ENCODE measurements at regions not wholly inside any gene's neighbourhood (a gene's known extent, or its start where the extent isn't known, plus 50 kb on each side); places are given as distances from the start of the nearest gene placed in this dataset.
"Not testable (repeated sequence)": the region's sequence is repeated elsewhere in the genome, so short reads cannot be mapped to it uniquely, and the experiment has no call there.

DNA sequence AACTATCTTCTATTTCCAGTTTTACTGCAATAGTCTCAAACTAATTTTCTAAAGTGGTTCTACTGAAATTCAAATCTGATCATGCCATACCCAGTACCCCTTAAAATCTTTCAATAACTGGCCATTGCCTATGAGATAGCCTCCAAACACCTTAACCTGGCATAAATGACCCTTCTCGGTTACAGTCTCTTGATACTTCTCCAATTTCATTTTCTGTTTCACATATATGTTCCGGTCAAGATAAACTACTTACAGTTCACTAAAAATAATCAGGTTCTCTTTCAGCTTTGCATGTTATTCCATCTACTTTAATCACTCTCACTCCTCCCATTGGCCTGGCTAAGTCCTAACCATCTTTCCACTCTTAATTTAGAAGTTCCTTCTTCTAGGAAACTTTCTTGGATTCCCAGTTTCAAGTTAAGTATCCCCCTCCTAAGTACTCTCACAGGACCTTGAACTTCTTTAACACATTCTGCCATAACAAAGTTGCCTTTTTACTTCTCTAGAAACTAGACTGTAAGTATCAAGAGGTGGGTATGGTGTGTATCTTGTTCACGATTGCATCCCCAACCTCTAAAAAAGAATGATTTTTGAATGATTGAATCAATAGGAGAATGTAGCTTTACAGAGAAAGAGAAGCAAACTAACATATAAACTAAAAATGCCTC, 110.2 kb upstream of the RBBP8 start:
- H3K27ac Mint-ChIP-seq, result no peak overlapping the region
- no peak overlapping the region for H3K4me3 Mint-ChIP-seq
- H3K4me1 Mint-ChIP-seq (ENCODE audit: low read depth in 2 of 2), result no peaks in the 10 kb centered on the region
- peaks cover 3% of the 10 kb centered on the region for H3K36me3 Mint-ChIP-seq
- peaks cover 6 to 11% of the 10 kb centered on the region in 2 donors for H3K27me3 Mint-ChIP-seq
- no peak for ATAC-seq
- H3K9me3 Mint-ChIP-seq, result no peaks in the 10 kb centered on the region
- no peak for DNase-seq (ENCODE audit: low spot score)

DNA sequence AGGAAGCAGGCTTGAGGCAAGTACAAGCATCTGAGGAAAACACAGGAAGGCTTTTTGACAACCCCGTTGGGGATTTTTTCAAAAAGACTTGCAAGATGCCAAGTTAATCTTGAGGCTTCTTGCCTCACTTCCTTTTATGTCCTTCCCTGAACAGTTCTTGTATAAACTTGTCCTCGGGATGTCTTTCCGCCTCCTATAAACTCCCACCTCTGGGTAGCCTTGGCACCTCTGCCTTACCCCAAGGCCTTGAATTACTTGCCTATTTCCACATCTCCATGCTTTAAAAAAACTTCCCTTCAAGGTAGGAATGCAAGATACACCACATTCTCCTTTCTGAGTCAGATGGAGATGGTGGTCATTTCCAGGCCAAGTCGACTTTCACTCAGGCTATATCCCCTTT, 106.4 kb upstream of the RBBP8 start:
- H3K27me3 Mint-ChIP-seq, result peaks cover 17 to 34% of the 10 kb centered on the region in 2 donors
- H3K4me1 Mint-ChIP-seq (ENCODE audit: low read depth in 2 of 2), result peaks cover 0 to 5% of the 10 kb centered on the region in 2 donors
- no peak overlapping the region for H3K27ac Mint-ChIP-seq
- ATAC-seq, result no peak
- H3K9me3 Mint-ChIP-seq, result no peaks in the 10 kb centered on the region
- H3K4me3 Mint-ChIP-seq, result no peak overlapping the region
- peaks cover 4% of the 10 kb centered on the region for H3K36me3 Mint-ChIP-seq
- no peak for DNase-seq (ENCODE audit: low spot score)

DNA sequence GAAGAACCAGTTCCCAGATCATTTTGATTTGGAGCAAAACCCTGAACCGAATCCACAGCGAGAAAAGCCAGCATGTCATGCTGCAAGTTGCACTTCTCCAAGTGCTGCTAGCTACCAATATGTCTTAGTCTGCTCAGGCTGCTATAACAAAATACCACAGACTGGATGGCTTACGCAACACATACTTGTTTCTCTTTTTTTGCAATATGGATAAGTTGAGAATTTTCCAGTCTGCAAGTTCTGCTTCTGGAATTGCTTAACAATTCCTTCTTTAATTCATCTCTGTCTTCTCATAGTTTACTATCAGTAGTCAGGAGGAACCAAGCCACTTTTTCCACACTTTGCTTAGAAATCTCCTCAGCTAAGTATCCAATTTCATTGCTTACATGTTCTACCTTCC, 105.9 kb upstream of the RBBP8 start:
- H3K9me3 Mint-ChIP-seq, result no peaks in the 10 kb centered on the region

DNA sequence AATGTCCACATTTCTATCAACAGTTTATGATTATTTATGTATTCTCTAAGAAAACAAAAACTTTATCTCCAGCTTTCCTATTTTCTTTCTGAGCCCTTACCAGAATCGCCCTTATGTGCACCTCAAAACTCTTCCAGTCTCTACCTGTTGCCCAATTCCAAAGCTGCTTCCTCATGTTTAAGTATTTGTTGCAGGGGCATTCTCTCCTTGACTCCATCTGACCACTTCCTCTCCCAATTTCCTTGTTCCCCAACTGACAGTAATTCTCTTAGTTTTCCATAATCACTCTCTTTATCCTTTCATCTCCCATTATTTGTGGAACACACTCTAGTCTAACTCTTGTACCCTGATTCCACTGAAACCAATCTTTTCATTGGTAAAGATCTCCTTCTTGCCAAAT, 105.4 kb upstream of the RBBP8 start:
- Mint-ChIP-seq H3K4me1 (ENCODE audit: low read depth in 2 of 2) (peaks cover 0 to 5% of the 10 kb centered on the region in 2 donors), H3K36me3 (peaks cover 4% of the 10 kb centered on the region), H3K27ac (no peak overlapping the region), H3K27me3 (peaks cover 21 to 44% of the 10 kb centered on the region in 2 donors), H3K9me3 (no peaks in the 10 kb centered on the region), H3K4me3 (no peak overlapping the region)
- ATAC-seq (no peak), DNase-seq (ENCODE audit: low spot score) (no peak)

More for the DNA sequence above, 105.9 kb upstream of the RBBP8 start:
- DNase-seq (ENCODE audit: low spot score) (no peak), ATAC-seq (no peak)
- H3K36me3 Mint-ChIP-seq, result peaks cover 4% of the 10 kb centered on the region
- H3K4me3 Mint-ChIP-seq, result no peak overlapping the region
- H3K27me3 Mint-ChIP-seq, result peaks cover 18 to 39% of the 10 kb centered on the region in 2 donors
- peaks cover 0 to 5% of the 10 kb centered on the region in 2 donors for H3K4me1 Mint-ChIP-seq (ENCODE audit: low read depth in 2 of 2)
- no peak overlapping the region for H3K27ac Mint-ChIP-seq

DNA sequence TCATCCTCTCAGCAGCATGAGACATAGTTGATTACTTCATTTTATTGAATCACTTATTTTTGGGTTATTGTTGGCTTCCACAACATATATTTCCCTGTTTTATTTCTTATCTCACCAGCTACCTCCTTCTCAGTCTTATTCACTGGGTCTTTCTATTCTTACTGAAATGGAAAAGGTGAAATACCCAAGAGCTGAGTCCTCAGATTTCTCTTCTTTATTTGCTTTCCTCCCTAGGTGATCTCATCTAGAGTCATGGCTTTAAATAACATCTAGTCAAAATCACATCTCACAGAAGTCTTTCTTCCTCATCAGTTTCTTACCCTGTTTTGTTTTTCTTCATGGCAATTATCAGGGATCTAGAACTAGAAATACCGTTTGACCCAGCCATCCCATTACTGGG, 105.0 kb upstream of the RBBP8 start:
- Mint-ChIP-seq H3K27me3 (peaks cover 21 to 49% of the 10 kb centered on the region in 2 donors), H3K4me1 (ENCODE audit: low read depth in 2 of 2) (peaks cover 0 to 5% of the 10 kb centered on the region in 2 donors), H3K4me3 (no peak overlapping the region), H3K27ac (no peak overlapping the region), H3K36me3 (peaks cover 4% of the 10 kb centered on the region), H3K9me3 (no peaks in the 10 kb centered on the region)
- ATAC-seq (no peak), DNase-seq (ENCODE audit: low spot score) (no peak)

DNA sequence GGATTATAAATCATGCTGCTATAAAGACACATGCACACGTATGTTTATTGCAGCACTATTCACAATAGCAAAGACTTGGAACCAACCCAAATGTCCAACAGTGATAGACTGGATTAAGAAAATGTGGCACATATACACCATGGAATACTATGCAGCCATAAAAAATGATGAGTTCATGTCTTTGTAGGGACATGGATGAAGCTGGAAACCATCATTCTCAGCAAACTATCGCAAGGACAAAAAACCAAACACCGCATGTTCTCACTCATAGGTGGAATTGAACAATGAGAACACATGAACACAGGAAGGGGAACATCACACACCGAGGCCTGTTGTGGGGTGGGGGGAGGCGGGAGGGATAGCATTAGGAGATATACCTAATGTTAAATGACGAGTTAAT, 104.5 kb upstream of the RBBP8 start:
- H3K4me1 Mint-ChIP-seq (ENCODE audit: low read depth in 2 of 2); H3K4me3 Mint-ChIP-seq; H3K27ac Mint-ChIP-seq; H3K9me3 Mint-ChIP-seq; ATAC-seq; H3K36me3 Mint-ChIP-seq; DNase-seq (ENCODE audit: low spot score): not testable (repeated sequence)
- H3K27me3 Mint-ChIP-seq, result peaks cover 21 to 53% of the 10 kb centered on the region in 2 donors

DNA sequence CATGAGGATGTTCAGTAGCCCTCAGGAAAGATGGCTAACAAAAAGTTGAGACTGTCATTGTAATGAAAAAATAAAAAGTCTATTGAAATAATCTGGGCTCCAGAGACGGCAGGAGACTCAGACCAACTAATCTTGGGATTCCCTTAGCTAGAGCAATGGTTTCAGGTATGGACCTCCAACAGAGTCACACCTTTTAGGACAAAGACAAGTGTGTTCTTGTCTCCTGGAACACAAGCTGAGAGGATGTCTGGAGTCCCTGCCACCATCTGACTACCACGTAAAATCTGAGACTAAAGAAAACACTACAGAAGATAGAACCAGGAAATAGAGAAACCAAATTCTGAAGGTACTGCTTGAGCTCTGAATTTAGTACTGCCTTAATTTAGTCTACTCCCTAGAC, 103.3 kb upstream of the RBBP8 start:
- Mint-ChIP-seq H3K36me3 (peaks cover 4% of the 10 kb centered on the region), H3K27me3 (peaks cover 24 to 64% of the 10 kb centered on the region in 2 donors), H3K27ac (no peak overlapping the region), H3K4me3 (no peak overlapping the region), H3K4me1 (ENCODE audit: low read depth in 2 of 2) (peaks cover 0 to 5% of the 10 kb centered on the region in 2 donors), H3K9me3 (no peaks in the 10 kb centered on the region)
- ATAC-seq, result no peak
- DNase-seq (ENCODE audit: low spot score), result no peak

DNA sequence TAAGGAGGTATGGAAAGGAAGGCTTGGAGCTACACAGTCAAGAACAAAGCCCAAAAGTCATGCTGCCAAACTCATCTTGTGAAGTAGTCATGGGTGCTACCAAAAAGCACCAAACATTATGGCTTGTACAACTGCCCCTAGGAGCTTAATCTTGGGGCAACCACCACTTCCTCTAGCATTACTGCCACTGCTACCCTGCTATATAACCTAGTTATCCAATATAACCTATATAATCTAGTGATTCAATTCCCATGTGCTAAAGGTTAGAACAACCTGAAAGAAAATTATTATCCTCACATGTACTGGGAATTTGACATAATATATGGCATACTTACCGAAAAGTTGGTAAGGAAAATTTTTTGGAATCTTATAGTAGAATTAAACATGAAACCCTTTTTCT, 102.6 kb upstream of the RBBP8 start:
- H3K27ac Mint-ChIP-seq, result no peak overlapping the region
- H3K9me3 Mint-ChIP-seq, result no peaks in the 10 kb centered on the region
- H3K36me3 Mint-ChIP-seq, result peaks cover 4% of the 10 kb centered on the region
- H3K4me3 Mint-ChIP-seq, result no peak overlapping the region
- ATAC-seq (no peak), DNase-seq (ENCODE audit: low spot score) (no peak)
- peaks cover 25 to 67% of the 10 kb centered on the region in 2 donors for H3K27me3 Mint-ChIP-seq
- H3K4me1 Mint-ChIP-seq (ENCODE audit: low read depth in 2 of 2), result peaks cover 0 to 5% of the 10 kb centered on the region in 2 donors

DNA sequence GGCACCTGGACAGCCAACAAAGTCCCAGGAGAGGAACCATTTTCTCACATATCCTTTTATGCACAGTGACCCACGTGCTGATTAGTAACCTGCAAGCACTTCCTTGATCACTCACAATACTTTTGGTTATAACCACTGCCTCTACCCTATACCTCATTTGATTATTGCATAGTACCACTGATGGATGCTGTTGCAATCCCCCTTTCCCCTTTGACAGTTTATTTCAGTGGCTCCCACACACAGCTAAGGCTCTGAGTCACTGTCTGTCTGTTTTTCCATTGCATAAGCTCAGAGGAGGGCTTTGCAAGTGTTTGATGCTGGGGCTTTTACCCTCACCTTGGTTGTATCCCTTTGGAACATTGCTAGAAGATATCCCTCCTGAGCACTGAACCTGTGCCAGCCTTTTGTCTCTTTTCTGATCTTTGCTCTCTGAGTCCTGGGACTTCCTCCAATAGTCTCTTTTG, 101.7 kb upstream of the RBBP8 start:
- peaks cover 4% of the 10 kb centered on the region for H3K36me3 Mint-ChIP-seq
- H3K27ac Mint-ChIP-seq, result no peak overlapping the region
- H3K4me1 Mint-ChIP-seq (ENCODE audit: low read depth in 2 of 2), result peaks cover 0 to 5% of the 10 kb centered on the region in 2 donors
- H3K27me3 Mint-ChIP-seq, result peaks cover 29 to 73% of the 10 kb centered on the region in 2 donors
- DNase-seq (ENCODE audit: low spot score), result no peak
- ATAC-seq, result peak; percentile 74
- no peaks in the 10 kb centered on the region for H3K9me3 Mint-ChIP-seq
- no peak overlapping the region for H3K4me3 Mint-ChIP-seq

DNA sequence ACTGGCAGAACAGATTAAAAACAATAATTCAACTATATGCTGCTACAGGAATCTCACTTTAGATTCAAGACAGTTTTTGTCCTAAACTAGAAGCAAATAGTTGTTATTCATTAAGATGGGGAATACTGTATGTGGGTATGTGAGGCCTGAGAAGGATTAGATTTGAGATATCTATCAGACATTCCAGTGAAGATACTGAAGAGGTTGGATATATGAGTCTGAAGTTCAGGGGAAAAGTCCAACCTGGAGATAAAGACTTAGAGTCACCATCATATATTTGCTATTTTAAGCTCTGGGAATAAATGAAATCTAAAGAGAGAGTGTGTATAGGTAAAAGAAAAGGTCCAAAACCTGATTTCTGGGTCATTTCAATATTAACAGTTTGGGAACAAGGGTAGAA, 96.2 kb upstream of the RBBP8 start:
- DNase-seq (ENCODE audit: low spot score) (no peak), ATAC-seq (no peak)
- H3K4me3 Mint-ChIP-seq, result no peak overlapping the region
- no peaks in the 10 kb centered on the region for H3K4me1 Mint-ChIP-seq (ENCODE audit: low read depth in 2 of 2)
- no peaks in the 10 kb centered on the region for H3K9me3 Mint-ChIP-seq
- H3K36me3 Mint-ChIP-seq, result no peaks in the 10 kb centered on the region
- peaks cover 11 to 37% of the 10 kb centered on the region in 2 donors for H3K27me3 Mint-ChIP-seq
- no peak overlapping the region for H3K27ac Mint-ChIP-seq

DNA sequence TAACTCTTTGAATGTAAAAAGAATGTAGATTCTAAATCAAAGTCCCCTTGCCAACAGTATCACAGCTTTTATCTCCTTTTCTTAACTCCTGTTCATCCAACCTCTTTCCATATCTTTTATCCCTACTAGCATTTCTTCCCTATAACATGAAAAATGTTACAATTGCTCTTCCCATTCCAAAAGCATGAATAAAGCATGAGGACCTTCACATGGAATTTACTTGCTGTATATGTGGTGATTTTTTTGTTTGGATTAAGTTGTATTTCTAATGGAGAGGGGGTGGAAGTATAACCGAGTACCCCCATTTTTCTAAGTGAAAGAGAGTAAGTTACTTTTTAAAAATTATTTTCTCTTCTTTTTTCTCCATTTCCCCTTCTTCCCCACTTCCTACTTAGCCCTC, 94.9 kb upstream of the RBBP8 start:
- Mint-ChIP-seq H3K4me1 (ENCODE audit: low read depth in 2 of 2) (no peaks in the 10 kb centered on the region), H3K4me3 (no peak overlapping the region), H3K36me3 (no peaks in the 10 kb centered on the region), H3K9me3 (no peaks in the 10 kb centered on the region), H3K27me3 (peaks cover 9 to 24% of the 10 kb centered on the region in 2 donors), H3K27ac (no peak overlapping the region)
- no peak for ATAC-seq
- DNase-seq (ENCODE audit: low spot score), result no peak

DNA sequence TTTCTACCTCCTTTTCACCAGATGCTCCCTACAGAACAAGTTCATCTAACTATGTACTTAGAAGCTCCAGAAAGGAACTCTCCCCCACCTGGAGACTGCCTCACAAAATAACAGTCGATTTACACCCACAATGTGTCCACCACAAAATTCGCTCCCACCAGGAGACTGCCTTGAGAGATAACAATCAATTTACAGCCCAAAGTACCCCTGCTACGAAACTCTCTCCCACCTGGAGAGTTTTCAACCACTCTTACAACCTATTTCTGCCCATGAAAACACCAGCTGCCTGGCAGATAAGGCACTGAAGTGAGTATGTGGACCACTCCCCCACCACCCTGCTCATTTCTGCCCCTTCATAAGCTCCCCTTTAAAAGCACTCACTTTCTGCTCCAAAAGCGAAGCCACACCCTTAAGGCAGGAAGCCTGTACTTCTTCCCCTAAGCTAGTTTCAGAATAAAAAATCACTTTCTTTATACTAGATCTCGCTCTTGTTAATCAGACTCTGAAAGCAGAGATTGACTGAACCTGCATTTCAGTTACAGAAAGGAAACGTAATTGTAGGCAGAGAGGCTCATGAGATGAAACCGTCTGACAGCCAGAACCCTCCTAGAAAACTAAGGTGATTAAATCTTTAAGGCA, 94.4 kb upstream of the RBBP8 start:
- no peaks in the 10 kb centered on the region for H3K4me1 Mint-ChIP-seq (ENCODE audit: low read depth in 2 of 2)
- H3K36me3 Mint-ChIP-seq, result no peaks in the 10 kb centered on the region
- ATAC-seq (peak in 1 of 2 donors; percentile 65), DNase-seq (ENCODE audit: low spot score) (no peak)
- no peaks in the 10 kb centered on the region for H3K9me3 Mint-ChIP-seq
- no peak overlapping the region for H3K27ac Mint-ChIP-seq
- peaks cover 9 to 20% of the 10 kb centered on the region in 2 donors for H3K27me3 Mint-ChIP-seq
- no peak overlapping the region for H3K4me3 Mint-ChIP-seq

DNA sequence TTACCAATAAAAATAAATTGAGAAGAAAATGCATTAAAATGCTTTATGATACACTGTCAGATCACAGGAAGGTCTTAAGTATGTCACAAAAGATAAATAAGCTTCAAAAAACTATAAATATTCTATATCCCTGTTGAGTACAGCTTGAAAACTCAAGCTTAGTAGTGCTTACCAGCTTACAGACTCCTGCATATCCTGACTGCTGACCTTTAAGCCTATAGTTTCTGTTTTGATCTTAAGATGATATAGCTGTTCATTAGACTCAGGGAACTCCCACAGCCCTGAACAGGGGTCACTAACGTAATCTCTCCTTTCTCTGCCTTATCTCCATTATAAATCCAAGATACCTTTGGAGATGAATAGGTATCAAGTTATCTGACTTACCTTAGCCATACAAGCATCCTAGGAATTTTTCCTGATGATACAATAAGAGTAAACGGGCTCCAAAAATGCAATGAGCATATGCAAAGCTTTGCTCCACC, 93.7 kb upstream of the RBBP8 start:
- DNase-seq (ENCODE audit: low spot score), result no peak
- Mint-ChIP-seq H3K9me3 (no peaks in the 10 kb centered on the region), H3K27me3 (peaks cover 6 to 14% of the 10 kb centered on the region in 2 donors), H3K36me3 (no peaks in the 10 kb centered on the region), H3K4me3 (no peak overlapping the region), H3K4me1 (ENCODE audit: low read depth in 2 of 2) (no peaks in the 10 kb centered on the region), H3K27ac (no peak overlapping the region)
- ATAC-seq, result no peak

DNA sequence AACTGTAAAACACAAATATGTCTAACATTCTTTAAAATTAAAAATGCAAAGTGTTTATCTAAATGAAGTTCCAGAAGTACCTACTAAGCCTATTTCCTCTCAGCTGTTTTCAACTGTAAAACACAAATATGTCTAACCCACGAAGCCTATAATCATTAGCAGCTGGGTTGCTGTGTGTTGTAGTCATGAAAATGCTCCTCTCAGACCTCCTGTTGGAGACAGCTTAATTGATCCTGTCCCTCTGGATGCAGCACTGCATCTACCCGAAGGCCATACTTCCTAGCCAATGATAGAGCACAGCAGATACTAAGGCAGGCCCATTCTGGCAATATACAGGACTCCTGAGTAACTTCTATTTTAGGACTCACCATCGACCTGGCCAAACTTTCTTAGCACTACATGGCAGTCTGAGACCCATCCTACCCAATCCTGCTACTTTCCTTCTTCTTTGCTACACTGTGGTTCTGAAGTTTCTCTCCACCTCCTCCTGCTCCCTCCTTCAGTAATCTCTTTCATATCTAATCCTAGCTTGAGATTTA, 92.5 kb upstream of the RBBP8 start:
- DNase-seq (ENCODE audit: low spot score) (no peak), ATAC-seq (no peak)
- Mint-ChIP-seq H3K9me3 (no peaks in the 10 kb centered on the region), H3K4me1 (ENCODE audit: low read depth in 2 of 2) (no peaks in the 10 kb centered on the region), H3K4me3 (no peak overlapping the region), H3K36me3 (no peaks in the 10 kb centered on the region), H3K27me3 (peaks cover 2 to 5% of the 10 kb centered on the region in 2 donors), H3K27ac (no peak overlapping the region)
